ENCODE measurements at regions not wholly inside any gene's neighbourhood (a gene's known extent, or its start where the extent isn't known, plus 50 kb on each side); places are given as distances from the start of the nearest gene placed in this dataset.

GRCh38 chr2:15034246-15034645 is 401.7 kb downstream of the LRATD1 start:
- TF ChIP-seq, protein P1, sequence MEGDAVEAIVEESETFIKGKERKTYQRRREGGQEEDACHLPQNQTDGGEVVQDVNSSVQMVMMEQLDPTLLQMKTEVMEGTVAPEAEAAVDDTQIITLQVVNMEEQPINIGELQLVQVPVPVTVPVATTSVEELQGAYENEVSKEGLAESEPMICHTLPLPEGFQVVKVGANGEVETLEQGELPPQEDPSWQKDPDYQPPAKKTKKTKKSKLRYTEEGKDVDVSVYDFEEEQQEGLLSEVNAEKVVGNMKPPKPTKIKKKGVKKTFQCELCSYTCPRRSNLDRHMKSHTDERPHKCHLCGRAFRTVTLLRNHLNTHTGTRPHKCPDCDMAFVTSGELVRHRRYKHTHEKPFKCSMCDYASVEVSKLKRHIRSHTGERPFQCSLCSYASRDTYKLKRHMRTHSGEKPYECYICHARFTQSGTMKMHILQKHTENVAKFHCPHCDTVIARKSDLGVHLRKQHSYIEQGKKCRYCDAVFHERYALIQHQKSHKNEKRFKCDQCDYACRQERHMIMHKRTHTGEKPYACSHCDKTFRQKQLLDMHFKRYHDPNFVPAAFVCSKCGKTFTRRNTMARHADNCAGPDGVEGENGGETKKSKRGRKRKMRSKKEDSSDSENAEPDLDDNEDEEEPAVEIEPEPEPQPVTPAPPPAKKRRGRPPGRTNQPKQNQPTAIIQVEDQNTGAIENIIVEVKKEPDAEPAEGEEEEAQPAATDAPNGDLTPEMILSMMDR (IDR thresholded peaks at IDR 0.05), result no peak
- TF ChIP-seq POLR2A (IDR thresholded peaks at IDR 0.05; ENCODE audit: low read depth), result no peak
- no peak for TF ChIP-seq POLR2AphosphoS5 (IDR thresholded peaks at IDR 0.05)
